Naive thymus-derived CD4-positive, alpha-beta T cell (primary cell): ENCODE measurements at regions not wholly inside any gene's neighbourhood (a gene's known extent, or its start where the extent isn't known, plus 50 kb on each side); places are given as distances from the start of the nearest gene placed in this dataset.

Experiments used
- ATAC-seq: fragments of 150-1000 bp; cut with Tn5 transposase; 2 replicates; pipeline ENCODE4 v1.10.0; 2021; ENCODE audit warnings: mild to moderate bottlenecking, moderate library complexity
- CTCF ChIA-PET: fragments of 350-600 bp; sonication (Branson Sonifier 250); formaldehyde crosslinking; loops from one replicate; lab custom pipeline; 2021; ENCODE audit warnings: antibody characterized with exemption; lab: Charles Lee
- POLR2A ChIA-PET: fragments of 350-600 bp; sonication (Branson Sonifier 250); formaldehyde crosslinking; loops from one replicate; lab custom pipeline; 2021; ENCODE audit warnings: antibody characterized with exemption, inconsistent platforms; lab: Charles Lee
- DNase-seq, 9 donors: peaks; one replicate each; pipeline versions ENCODE4 v3.0.0 to v3.0.0-alpha.2; 2020 to 2022; ENCODE audit warnings: mixed read lengths in 1 of 9
- H3K27ac ChIP-seq: one replicate; pipeline ENCODE4 v1.7.0; 2013; ENCODE audit warnings: mild to moderate bottlenecking, low read depth, low read length, moderate library complexity
- H3K27me3 ChIP-seq, 2 donors: one replicate each; pipeline ENCODE4 v1.7.0; 2013; ENCODE audit warnings: low read length in 2 of 2, mild to moderate bottlenecking in 2 of 2, moderate library complexity in 2 of 2; ENCODE audit not compliant: control insufficient read depth in 2 of 2, insufficient read depth in 2 of 2
- H3K36me3 ChIP-seq, 3 experiments: 1 replicate in 2 of 3; 2 replicates in 1 of 3; pipeline ENCODE4 v1.7.0; 2013; ENCODE audit warnings: low read length in 3 of 3, mild to moderate bottlenecking in 3 of 3, moderate library complexity in 1 of 3; ENCODE audit not compliant: insufficient read depth in 3 of 3, control insufficient read depth in 2 of 3
- H3K4me1 ChIP-seq, 2 donors: one replicate each; pipeline ENCODE4 v1.7.0; 2013; ENCODE audit warnings: low read length in 2 of 2, mild to moderate bottlenecking in 2 of 2, moderate library complexity in 1 of 2; ENCODE audit not compliant: control insufficient read depth in 2 of 2, insufficient read depth in 2 of 2
- H3K4me3 ChIP-seq: 2 replicates; pipeline ENCODE4 v1.7.0; 2013; ENCODE audit warnings: mild to moderate bottlenecking, low read length
- H3K9me3 ChIP-seq, 3 experiments: 1 replicate in 2 of 3; 2 replicates in 1 of 3; pipeline ENCODE4 v1.7.0; 2013; ENCODE audit warnings: low read length in 3 of 3; ENCODE audit not compliant: control insufficient read depth in 2 of 3
- H3K27ac Mint-ChIP-seq, 9 donors: one replicate each; pipeline ENCODE4 v1.8.0; 2020 to 2022; ENCODE audit warnings: mixed read lengths in 9 of 9, mild to moderate bottlenecking in 8 of 9, moderate library complexity in 5 of 9, inconsistent platforms in 2 of 9
- H3K27me3 Mint-ChIP-seq, 5 donors: one replicate each; pipeline ENCODE4 v1.8.0; 2021 to 2022; ENCODE audit warnings: mixed read lengths in 5 of 5, mild to moderate bottlenecking in 1 of 5
- H3K36me3 Mint-ChIP-seq, 5 donors: one replicate each; pipeline ENCODE4 v1.8.0; 2020 to 2022; ENCODE audit warnings: mixed read lengths in 5 of 5, mild to moderate bottlenecking in 3 of 5, inconsistent platforms in 1 of 5
- H3K4me1 Mint-ChIP-seq, 7 donors: one replicate each; pipeline ENCODE4 v1.8.0; 2020 to 2022; ENCODE audit warnings: mixed read lengths in 7 of 7, mild to moderate bottlenecking in 3 of 7, inconsistent platforms in 1 of 7
- H3K4me3 Mint-ChIP-seq, 10 donors: one replicate each; pipeline ENCODE4 v1.8.0; 2020 to 2022; ENCODE audit warnings: mild to moderate bottlenecking in 10 of 10, mixed read lengths in 10 of 10, moderate library complexity in 6 of 10, inconsistent platforms in 2 of 10
- H3K9me3 Mint-ChIP-seq, 11 donors: one replicate each; pipeline ENCODE4 v1.8.0; 2020 to 2022; ENCODE audit warnings: mixed read lengths in 11 of 11, mild to moderate bottlenecking in 4 of 11, inconsistent platforms in 1 of 11, moderate library complexity in 1 of 11
- intact Hi-C, 2 donors: fragments of 100-400 bp; cut with micrococcal nuclease; formaldehyde crosslinking; loops; one replicate each; pipeline ENCODE4 v1.15.1; 2023

- no peak overlapping the region for H3K4me3 ChIP-seq
- Mint-ChIP-seq H3K4me3 (no peak overlapping the region), H3K27me3 (peaks cover 3 to 22% (median 21%) of the 10 kb centered on the region in 5 donors), H3K9me3 (peaks cover 0 to 10% (median 0%) of the 10 kb centered on the region in 11 donors), H3K36me3 (no peaks in the 10 kb centered on the region), H3K27ac (no peak overlapping the region), H3K4me1 (no peaks in the 10 kb centered on the region)
- no peak overlapping the region for H3K27ac ChIP-seq
- no peaks in the 10 kb centered on the region for H3K9me3 ChIP-seq
- ChIA-PET CTCF (no interaction called here), POLR2A (no interaction called here)
- H3K4me1 ChIP-seq: no peaks in the 10 kb centered on the region
- ATAC-seq (no peak), DNase-seq (no peak)
- intact Hi-C loops: no loop called here
- no peaks in the 10 kb centered on the region for H3K36me3 ChIP-seq
- H3K27me3 ChIP-seq: no peaks in the 10 kb centered on the region
Measured at GRCh38 chr9:87237336-87237735, 260.3 kb upstream of the DAPK1 start.

GRCh38 chr9:87238545-87238944, 259.1 kb upstream of the DAPK1 start:
- Mint-ChIP-seq H3K27me3 (peaks cover 0 to 25% (median 21%) of the 10 kb centered on the region in 5 donors), H3K36me3 (no peaks in the 10 kb centered on the region), H3K4me3 (no peak overlapping the region), H3K9me3 (peaks cover 0 to 3% (median 0%) of the 10 kb centered on the region in 11 donors), H3K27ac (no peak overlapping the region), H3K4me1 (no peaks in the 10 kb centered on the region)
- ATAC-seq: no peak
- CTCF ChIA-PET: no interaction called here
- POLR2A ChIA-PET: no interaction called here
- DNase-seq: no peak
- no peak overlapping the region for H3K4me3 ChIP-seq
- H3K4me1 ChIP-seq: no peaks in the 10 kb centered on the region
- no peaks in the 10 kb centered on the region for H3K36me3 ChIP-seq
- no peaks in the 10 kb centered on the region for H3K9me3 ChIP-seq
- H3K27me3 ChIP-seq: no peaks in the 10 kb centered on the region
- no peak overlapping the region for H3K27ac ChIP-seq
- intact Hi-C loops: no loop called here

- Histone ChIP-seq H3K9me3 (no peaks in the 10 kb centered on the region), H3K27ac (no peak overlapping the region), H3K4me1 (no peaks in the 10 kb centered on the region), H3K36me3 (no peaks in the 10 kb centered on the region), H3K4me3 (no peak overlapping the region), H3K27me3 (no peaks in the 10 kb centered on the region)
- H3K27me3 Mint-ChIP-seq: peaks cover 0 to 28% (median 21%) of the 10 kb centered on the region in 5 donors
- H3K36me3 Mint-ChIP-seq: no peaks in the 10 kb centered on the region
- no peak overlapping the region for H3K4me3 Mint-ChIP-seq
- ATAC-seq (no peak), DNase-seq (no peak)
- ChIA-PET POLR2A (no interaction called here), CTCF (no interaction called here)
- peaks cover 0 to 3% (median 0%) of the 10 kb centered on the region in 11 donors for H3K9me3 Mint-ChIP-seq
- intact Hi-C loops: no loop called here
- no peak overlapping the region for H3K27ac Mint-ChIP-seq
- H3K4me1 Mint-ChIP-seq: no peaks in the 10 kb centered on the region
Measured at GRCh38 chr9:87239312-87239711, 258.4 kb upstream of the DAPK1 start.

GRCh38 chr9:87243602-87244001, 254.1 kb upstream of the DAPK1 start:
- no peak for ATAC-seq
- Histone ChIP-seq H3K4me1 (no peaks in the 10 kb centered on the region), H3K27me3 (no peaks in the 10 kb centered on the region), H3K36me3 (no peaks in the 10 kb centered on the region), H3K27ac (no peak overlapping the region), H3K9me3 (no peaks in the 10 kb centered on the region), H3K4me3 (no peak overlapping the region)
- Mint-ChIP-seq H3K4me1 (peaks cover 0 to 2% (median 0%) of the 10 kb centered on the region in 7 donors), H3K9me3 (peaks cover 0 to 4% (median 0%) of the 10 kb centered on the region in 11 donors), H3K27ac (no peak overlapping the region), H3K4me3 (no peak overlapping the region), H3K27me3 (peaks cover 3 to 42% (median 30%) of the 10 kb centered on the region in 5 donors), H3K36me3 (no peaks in the 10 kb centered on the region)
- DNase-seq: no peak
- intact Hi-C loops: no loop called here
- ChIA-PET CTCF (no interaction called here), POLR2A (no interaction called here)

- ATAC-seq (no peak), DNase-seq (no peak)
- POLR2A ChIA-PET: no interaction called here
- no peak overlapping the region for H3K4me3 Mint-ChIP-seq
- H3K4me1 ChIP-seq: no peaks in the 10 kb centered on the region
- H3K4me1 Mint-ChIP-seq: peaks cover 0 to 2% (median 0%) of the 10 kb centered on the region in 7 donors
- no peaks in the 10 kb centered on the region for H3K36me3 Mint-ChIP-seq
- no peak overlapping the region for H3K27ac Mint-ChIP-seq
- H3K9me3 Mint-ChIP-seq: peaks cover 0 to 4% (median 0%) of the 10 kb centered on the region in 11 donors
- no peaks in the 10 kb centered on the region for H3K27me3 ChIP-seq
- intact Hi-C loops: no loop called here
- H3K4me3 ChIP-seq: no peak overlapping the region
- CTCF ChIA-PET: no interaction called here
- H3K36me3 ChIP-seq: no peaks in the 10 kb centered on the region
- no peak overlapping the region for H3K27ac ChIP-seq
- H3K27me3 Mint-ChIP-seq: peaks cover 3 to 44% (median 29%) of the 10 kb centered on the region in 5 donors
- no peaks in the 10 kb centered on the region for H3K9me3 ChIP-seq
Measured at GRCh38 chr9:87245271-87245670, 252.4 kb upstream of the DAPK1 start.

- POLR2A ChIA-PET: no interaction called here
- no peak overlapping the region for H3K27ac Mint-ChIP-seq
- no peak overlapping the region for H3K27ac ChIP-seq
Measured at GRCh38 chr9:87247097-87247496, 250.6 kb upstream of the DAPK1 start.

GRCh38 chr9:87249029-87249428, 248.6 kb upstream of the DAPK1 start:
- peaks cover 0 to 7% (median 0%) of the 10 kb centered on the region in 11 donors for H3K9me3 Mint-ChIP-seq
- ATAC-seq (no peak), DNase-seq (no peak)
- peaks cover 0 to 2% (median 0%) of the 10 kb centered on the region in 7 donors for H3K4me1 Mint-ChIP-seq
- Histone ChIP-seq H3K27me3 (no peaks in the 10 kb centered on the region), H3K4me1 (no peaks in the 10 kb centered on the region), H3K4me3 (no peak overlapping the region), H3K36me3 (no peaks in the 10 kb centered on the region), H3K9me3 (no peaks in the 10 kb centered on the region), H3K27ac (no peak overlapping the region)
- intact Hi-C loops: no loop called here
- H3K27ac Mint-ChIP-seq: no peak overlapping the region
- no peak overlapping the region for H3K4me3 Mint-ChIP-seq
- no peaks in the 10 kb centered on the region for H3K36me3 Mint-ChIP-seq
- CTCF ChIA-PET: no interaction called here
- peaks cover 0 to 34% (median 19%) of the 10 kb centered on the region in 5 donors for H3K27me3 Mint-ChIP-seq
- POLR2A ChIA-PET: no interaction called here

More at GRCh38 chr9:87247097-87247496, 250.6 kb upstream of the DAPK1 start:
- no peaks in the 10 kb centered on the region for H3K9me3 ChIP-seq
- no peak overlapping the region for H3K4me3 ChIP-seq
- H3K36me3 Mint-ChIP-seq: no peaks in the 10 kb centered on the region
- H3K4me1 Mint-ChIP-seq: peaks cover 0 to 2% (median 0%) of the 10 kb centered on the region in 7 donors
- no peaks in the 10 kb centered on the region for H3K36me3 ChIP-seq
- intact Hi-C loops: no loop called here
- peaks cover 0 to 7% (median 0%) of the 10 kb centered on the region in 11 donors for H3K9me3 Mint-ChIP-seq
- H3K4me1 ChIP-seq: no peaks in the 10 kb centered on the region
- CTCF ChIA-PET: no interaction called here
- H3K27me3 ChIP-seq: no peaks in the 10 kb centered on the region
- peaks cover 0 to 37% (median 19%) of the 10 kb centered on the region in 5 donors for H3K27me3 Mint-ChIP-seq
- no peak for ATAC-seq
- H3K4me3 Mint-ChIP-seq: no peak overlapping the region
- no peak for DNase-seq
